ENCODE measurements at regions not wholly inside any gene's neighbourhood (a gene's known extent, or its start where the extent isn't known, plus 50 kb on each side); places are given as distances from the start of the nearest gene placed in this dataset.

DNA sequence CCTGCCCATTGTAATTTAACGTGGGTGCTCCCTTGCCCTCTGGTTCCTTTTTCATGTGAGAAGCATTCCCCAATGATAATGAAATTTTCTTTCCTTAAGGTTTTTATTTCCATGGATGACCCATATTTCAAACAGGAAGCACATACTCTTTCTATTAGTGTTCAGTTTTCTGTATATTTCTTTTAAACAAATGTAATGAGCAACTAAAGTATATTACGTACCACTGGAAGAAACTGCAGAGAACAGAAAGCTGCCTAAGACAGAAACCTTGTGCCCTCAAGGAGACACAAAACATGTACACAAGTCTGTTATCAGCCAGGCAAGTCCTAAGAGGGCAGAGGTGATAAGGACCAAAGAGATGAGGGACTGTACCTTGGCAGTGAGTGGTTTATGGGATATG lies 414.9 kb downstream of the ETNK1 start:
- TF ChIP-seq, protein P1, sequence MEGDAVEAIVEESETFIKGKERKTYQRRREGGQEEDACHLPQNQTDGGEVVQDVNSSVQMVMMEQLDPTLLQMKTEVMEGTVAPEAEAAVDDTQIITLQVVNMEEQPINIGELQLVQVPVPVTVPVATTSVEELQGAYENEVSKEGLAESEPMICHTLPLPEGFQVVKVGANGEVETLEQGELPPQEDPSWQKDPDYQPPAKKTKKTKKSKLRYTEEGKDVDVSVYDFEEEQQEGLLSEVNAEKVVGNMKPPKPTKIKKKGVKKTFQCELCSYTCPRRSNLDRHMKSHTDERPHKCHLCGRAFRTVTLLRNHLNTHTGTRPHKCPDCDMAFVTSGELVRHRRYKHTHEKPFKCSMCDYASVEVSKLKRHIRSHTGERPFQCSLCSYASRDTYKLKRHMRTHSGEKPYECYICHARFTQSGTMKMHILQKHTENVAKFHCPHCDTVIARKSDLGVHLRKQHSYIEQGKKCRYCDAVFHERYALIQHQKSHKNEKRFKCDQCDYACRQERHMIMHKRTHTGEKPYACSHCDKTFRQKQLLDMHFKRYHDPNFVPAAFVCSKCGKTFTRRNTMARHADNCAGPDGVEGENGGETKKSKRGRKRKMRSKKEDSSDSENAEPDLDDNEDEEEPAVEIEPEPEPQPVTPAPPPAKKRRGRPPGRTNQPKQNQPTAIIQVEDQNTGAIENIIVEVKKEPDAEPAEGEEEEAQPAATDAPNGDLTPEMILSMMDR (IDR thresholded peaks at IDR 0.05), result no peak
- no peak for TF ChIP-seq POLR2A (IDR thresholded peaks at IDR 0.05)

Measured in testis (tissue), 2 donors.